Endodermal cell (in vitro differentiated cells): ENCODE measurements at regions not wholly inside any gene's neighbourhood (a gene's known extent, or its start where the extent isn't known, plus 50 kb on each side); places are given as distances from the start of the nearest gene placed in this dataset.

Source experiments
- DNase-seq: peaks from one replicate; pipeline ENCODE4 v3.0.0-alpha.2; 2017
- H3K27ac ChIP-seq: 2 replicates; pipeline ENCODE4 v1.5.1; 2013; ENCODE audit warnings: mild to moderate bottlenecking, low read depth, low read length, moderate library complexity
- H3K27me3 ChIP-seq: 2 replicates; pipeline ENCODE4 v1.6.1; 2013; ENCODE audit warnings: mild to moderate bottlenecking, low read length, moderate library complexity; ENCODE audit not compliant: insufficient read depth, control insufficient read depth, poor library complexity, severe bottlenecking
- H3K36me3 ChIP-seq: 2 replicates; pipeline ENCODE4 v1.7.0; 2013; ENCODE audit warnings: mild to moderate bottlenecking, low read length, moderate library complexity; ENCODE audit not compliant: control insufficient read depth, insufficient read depth
- H3K4me1 ChIP-seq: one replicate; pipeline ENCODE4 v1.7.0; 2013; ENCODE audit warnings: low read length; ENCODE audit not compliant: control insufficient read depth, insufficient read depth
- H3K4me3 ChIP-seq: 2 replicates; pipeline ENCODE4 v1.5.1; 2013; ENCODE audit warnings: mild to moderate bottlenecking, low read length, moderate library complexity
- H3K9ac ChIP-seq: 2 replicates; pipeline ENCODE4 v1.6.1; 2013; ENCODE audit warnings: mild to moderate bottlenecking, low read length, moderate library complexity; ENCODE audit not compliant: poor library complexity, severe bottlenecking; ENCODE audit errors: extremely low read depth
- H3K9me3 ChIP-seq: 2 replicates; pipeline ENCODE4 v1.6.1; 2013; ENCODE audit warnings: mild to moderate bottlenecking, low read length, moderate library complexity; ENCODE audit not compliant: control insufficient read depth
- H3K27ac Mint-ChIP-seq: 2 replicates; pipeline ENCODE4 v1.8.0; 2020; ENCODE audit warnings: mixed read lengths
- H3K27me3 Mint-ChIP-seq: 2 replicates; pipeline ENCODE4 v1.8.0; 2021; ENCODE audit warnings: mild to moderate bottlenecking, mixed read lengths; ENCODE audit not compliant: insufficient read depth
- H3K36me3 Mint-ChIP-seq: 2 replicates; pipeline ENCODE4 v1.8.0; 2020; ENCODE audit warnings: low read depth, mixed read lengths
- H3K4me1 Mint-ChIP-seq: 2 replicates; pipeline ENCODE4 v1.8.0; 2020; ENCODE audit warnings: mixed read lengths
- H3K4me3 Mint-ChIP-seq: 2 replicates; pipeline ENCODE4 v1.8.0; 2020; ENCODE audit warnings: mild to moderate bottlenecking, moderate library complexity, mixed read lengths
- H3K9me3 Mint-ChIP-seq: 2 replicates; pipeline ENCODE4 v1.8.0; 2020; ENCODE audit warnings: mild to moderate bottlenecking, mixed read lengths
- WGBS, 2 experiments: methylation state at CpG; one replicate each; pipeline versions ENCODE4 v1.1.5 to v1.1.7; 2013; ENCODE audit warnings: missing lambda C conversion rate in 2 of 2, mixed read lengths in 1 of 2; ENCODE audit not compliant: insufficient coverage in 1 of 2, insufficient read length in 1 of 2; 5-methylcytosine and 5-hydroxymethylcytosine counted together
- TF ChIP-seq, protein P1 (sequence below): fragments of 200-600 bp; sonication (generic); conservative IDR thresholded peaks from 2 replicates; pipeline ENCODE4 v1.5.0; 2021; ENCODE audit warnings: antibody characterized with exemption, mild to moderate bottlenecking

DNA sequence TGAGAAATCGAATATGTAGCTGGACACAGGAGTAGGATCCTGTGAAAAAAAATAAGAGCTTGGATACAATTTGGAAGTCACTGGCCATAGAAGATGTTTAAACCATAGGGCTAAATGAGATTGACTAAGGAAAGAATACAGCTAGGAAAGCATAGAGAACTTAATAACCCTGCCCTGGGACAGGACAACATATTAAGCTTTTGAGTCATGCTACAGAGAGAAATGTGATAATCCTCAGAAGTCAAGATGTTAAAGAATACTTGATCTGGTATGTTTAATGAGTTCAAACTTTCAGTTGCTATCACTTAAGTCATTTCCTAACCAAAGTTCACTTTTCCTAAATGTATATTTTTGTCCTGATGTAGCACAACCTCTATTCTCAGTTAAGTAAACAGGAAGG lies 154.6 kb upstream of the TSHZ2 start:
- DNase-seq = no peak
- Histone ChIP-seq H3K9ac (no peak overlapping the region), H3K4me1 (no peaks in the 10 kb centered on the region), H3K27me3 (no peaks in the 10 kb centered on the region), H3K36me3 (no peaks in the 10 kb centered on the region), H3K4me3 (no peak overlapping the region), H3K9me3 (no peaks in the 10 kb centered on the region), H3K27ac (no peak overlapping the region)
- 82 to 87% methylated on average over 1 of the region's 1 CpG for WGBS, 2 experiments
- H3K4me1 Mint-ChIP-seq = no peaks in the 10 kb centered on the region
- TF ChIP-seq, protein P1, sequence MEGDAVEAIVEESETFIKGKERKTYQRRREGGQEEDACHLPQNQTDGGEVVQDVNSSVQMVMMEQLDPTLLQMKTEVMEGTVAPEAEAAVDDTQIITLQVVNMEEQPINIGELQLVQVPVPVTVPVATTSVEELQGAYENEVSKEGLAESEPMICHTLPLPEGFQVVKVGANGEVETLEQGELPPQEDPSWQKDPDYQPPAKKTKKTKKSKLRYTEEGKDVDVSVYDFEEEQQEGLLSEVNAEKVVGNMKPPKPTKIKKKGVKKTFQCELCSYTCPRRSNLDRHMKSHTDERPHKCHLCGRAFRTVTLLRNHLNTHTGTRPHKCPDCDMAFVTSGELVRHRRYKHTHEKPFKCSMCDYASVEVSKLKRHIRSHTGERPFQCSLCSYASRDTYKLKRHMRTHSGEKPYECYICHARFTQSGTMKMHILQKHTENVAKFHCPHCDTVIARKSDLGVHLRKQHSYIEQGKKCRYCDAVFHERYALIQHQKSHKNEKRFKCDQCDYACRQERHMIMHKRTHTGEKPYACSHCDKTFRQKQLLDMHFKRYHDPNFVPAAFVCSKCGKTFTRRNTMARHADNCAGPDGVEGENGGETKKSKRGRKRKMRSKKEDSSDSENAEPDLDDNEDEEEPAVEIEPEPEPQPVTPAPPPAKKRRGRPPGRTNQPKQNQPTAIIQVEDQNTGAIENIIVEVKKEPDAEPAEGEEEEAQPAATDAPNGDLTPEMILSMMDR = no peak
- H3K4me3 Mint-ChIP-seq = no peak overlapping the region
- no peaks in the 10 kb centered on the region for H3K9me3 Mint-ChIP-seq
- no peaks in the 10 kb centered on the region for H3K36me3 Mint-ChIP-seq
- H3K27me3 Mint-ChIP-seq = peaks cover 2% of the 10 kb centered on the region
- H3K27ac Mint-ChIP-seq = no peak overlapping the region

DNA sequence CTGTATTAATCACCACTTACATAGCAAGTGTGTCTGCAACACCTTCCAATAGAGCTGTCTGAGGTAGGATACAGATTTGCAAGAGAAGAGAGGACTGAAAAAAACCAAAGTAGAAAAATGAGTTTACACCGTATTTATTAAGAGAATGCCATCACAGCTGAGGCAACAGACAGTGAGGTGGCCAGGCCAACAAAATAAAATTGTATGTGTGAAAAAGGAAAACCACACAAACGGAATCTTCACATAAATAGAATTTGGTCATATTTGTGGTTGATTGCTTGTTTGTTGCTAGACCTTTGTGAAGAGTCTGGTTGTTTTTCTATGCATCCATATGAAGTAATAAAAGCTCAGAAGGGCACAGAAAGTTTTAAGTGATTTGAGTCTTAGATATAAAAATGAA lies 157.8 kb upstream of the TSHZ2 start:
- no peak overlapping the region for H3K4me3 ChIP-seq
- TF ChIP-seq, protein P1 = no peak

DNA sequence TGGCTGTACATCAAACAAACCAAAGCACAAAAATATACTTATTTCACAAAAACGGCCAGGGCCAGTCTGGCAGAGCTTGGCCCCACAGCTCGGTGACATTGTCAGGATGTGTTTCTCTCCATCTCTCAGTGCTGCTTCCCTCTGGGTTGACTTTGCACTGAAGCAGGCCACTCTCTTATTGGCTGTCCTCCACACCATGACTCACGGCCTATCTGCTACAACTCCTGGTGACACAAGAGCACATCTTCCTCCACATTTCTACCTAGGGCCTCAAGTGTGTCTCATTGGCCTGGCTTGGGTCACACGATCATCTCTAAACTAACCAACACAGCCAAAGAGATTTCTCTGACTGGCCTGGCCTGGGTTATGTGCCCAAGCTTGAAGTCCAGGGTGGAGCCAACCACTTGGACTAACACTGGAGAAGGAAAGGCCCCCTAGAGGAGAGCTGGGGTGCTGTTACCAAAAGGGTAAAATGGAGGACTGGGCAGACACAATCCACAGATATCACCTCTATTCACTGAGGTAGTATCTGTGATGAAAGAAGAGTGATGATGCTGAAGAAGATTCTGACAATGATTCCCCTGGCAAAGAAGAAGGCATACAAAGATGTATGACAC lies 159.8 kb upstream of the TSHZ2 start:
- H3K36me3 ChIP-seq = no peaks in the 10 kb centered on the region
- Mint-ChIP-seq H3K36me3 (no peaks in the 10 kb centered on the region), H3K4me3 (no peak overlapping the region), H3K27me3 (no peaks in the 10 kb centered on the region), H3K9me3 (no peaks in the 10 kb centered on the region), H3K4me1 (no peaks in the 10 kb centered on the region), H3K27ac (no peak overlapping the region)
- H3K4me1 ChIP-seq = no peaks in the 10 kb centered on the region
- TF ChIP-seq, protein P1 = peak; percentile 49
- DNase-seq = peak; percentile 63
- H3K27me3 ChIP-seq = no peaks in the 10 kb centered on the region
- H3K27ac ChIP-seq = no peak overlapping the region
- no peaks in the 10 kb centered on the region for H3K9me3 ChIP-seq
- no peak overlapping the region for H3K4me3 ChIP-seq
- 89 to 93% methylated on average over 3 to 4 of the region's 4 CpGs for WGBS, 2 experiments
- H3K9ac ChIP-seq = no peak overlapping the region

More for the DNA sequence above, 157.8 kb upstream of the TSHZ2 start:
- no peak for DNase-seq
- Mint-ChIP-seq H3K36me3 (no peaks in the 10 kb centered on the region), H3K9me3 (no peaks in the 10 kb centered on the region), H3K27me3 (no peaks in the 10 kb centered on the region), H3K4me1 (no peaks in the 10 kb centered on the region), H3K27ac (no peak overlapping the region), H3K4me3 (no peak overlapping the region)
- Histone ChIP-seq H3K27ac (no peak overlapping the region), H3K9ac (no peak overlapping the region), H3K27me3 (no peaks in the 10 kb centered on the region), H3K36me3 (no peaks in the 10 kb centered on the region), H3K9me3 (no peaks in the 10 kb centered on the region), H3K4me1 (no peaks in the 10 kb centered on the region)
- WGBS, 2 experiments = 95 to 100% methylated on average over 2 of the region's 2 CpGs
